GM19463 (cell line): ENCODE measurements at regions not wholly inside any gene's neighbourhood (a gene's known extent, or its start where the extent isn't known, plus 50 kb on each side); places are given as distances from the start of the nearest gene placed in this dataset.

ENCODE experiments used
- ATAC-seq: cut with Tn5 transposase; IDR thresholded peaks from one replicate; pipeline ENCODE4 v1.9.1; 2021; ENCODE audit warnings: mild to moderate bottlenecking, moderate library complexity; ENCODE audit not compliant: unreplicated experiment

DNA sequence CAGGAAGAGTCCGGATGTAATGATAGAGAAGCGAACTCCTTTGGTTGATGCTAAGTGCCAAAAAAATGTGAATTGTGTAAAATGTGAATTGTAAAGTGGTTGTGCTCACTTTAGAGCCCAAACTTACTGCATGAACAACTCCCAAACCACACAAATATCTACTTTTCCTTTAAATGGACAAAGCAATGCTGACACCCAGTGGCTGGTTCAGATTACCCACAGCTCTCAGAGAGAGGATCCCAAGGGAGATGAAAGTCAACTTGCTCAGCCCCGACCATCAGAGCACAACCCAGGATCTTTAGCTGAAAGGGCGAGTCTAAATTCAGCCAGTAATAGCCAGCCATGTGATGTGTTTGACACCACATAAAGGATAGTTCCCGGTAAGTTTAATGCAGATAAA lies 133.7 kb downstream of the NMUR2 start:
- peak; percentile 63 for ATAC-seq

DNA sequence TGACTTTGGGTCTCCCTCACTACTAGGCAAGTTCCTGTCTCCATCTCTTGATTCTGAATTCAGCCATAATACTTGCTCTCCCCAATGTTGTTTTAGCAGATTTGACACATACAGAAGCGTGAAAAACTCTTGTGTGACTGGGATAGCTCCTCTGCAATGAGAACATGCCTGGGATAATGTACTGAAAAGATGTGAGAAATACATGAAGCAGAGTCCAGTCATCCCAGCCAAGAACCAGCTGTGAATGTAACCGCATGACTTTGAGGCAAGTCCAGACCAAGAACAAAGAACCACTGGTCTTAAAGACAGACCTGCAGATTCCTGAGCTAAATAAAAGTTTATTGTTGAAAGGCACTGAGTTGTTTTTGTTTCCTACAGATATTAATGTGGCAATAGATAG lies 135.0 kb downstream of the NMUR2 start:
- ATAC-seq, result no peak

DNA sequence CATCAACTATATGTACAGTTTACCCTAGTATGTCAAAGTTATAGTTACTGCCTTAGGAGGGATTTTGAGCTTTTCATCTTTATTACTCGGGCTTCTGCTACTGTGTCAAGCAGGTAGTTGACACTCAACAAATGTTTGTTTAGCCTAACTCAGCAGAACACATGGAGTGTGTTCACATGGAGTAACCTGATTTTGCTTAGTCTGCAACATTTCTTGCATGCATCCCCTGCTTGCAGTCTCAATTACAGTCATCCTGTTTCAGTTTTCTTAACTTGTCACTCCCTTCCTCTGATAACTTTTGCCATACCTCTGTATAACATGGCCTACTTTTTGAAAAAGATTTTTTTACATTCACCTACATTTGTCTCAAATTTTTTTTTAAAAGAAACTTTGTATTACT lies 135.5 kb downstream of the NMUR2 start:
- ATAC-seq, result no peak

DNA sequence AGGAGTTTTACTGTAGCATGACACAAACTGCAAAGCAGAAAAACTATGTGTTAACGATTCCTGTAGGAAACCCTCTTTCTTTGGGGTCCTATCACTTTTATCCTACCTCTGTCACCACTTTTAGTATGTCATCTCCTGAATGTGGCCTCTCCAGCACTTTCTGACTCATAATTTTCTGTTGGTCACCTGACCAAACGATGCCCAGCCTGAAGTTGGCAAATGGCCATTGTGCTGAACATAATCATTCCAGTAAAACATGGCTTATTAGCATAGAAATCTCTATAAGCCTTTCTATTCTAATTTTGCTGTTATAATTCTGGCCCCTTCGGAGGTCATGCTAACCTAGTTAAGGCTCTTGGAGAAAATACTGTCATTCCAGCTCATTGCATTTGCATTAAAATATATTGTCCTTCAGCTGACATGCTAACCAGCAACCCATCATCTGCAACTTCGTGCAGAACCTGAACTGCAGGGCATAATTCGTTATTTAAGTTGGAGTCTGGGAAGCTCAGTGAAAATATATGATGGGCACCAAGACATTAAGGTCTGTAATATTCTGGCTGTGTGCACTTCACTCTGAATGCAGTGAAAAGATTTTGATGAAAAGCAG lies 140.3 kb downstream of the NMUR2 start:
- ATAC-seq, result no peak

DNA sequence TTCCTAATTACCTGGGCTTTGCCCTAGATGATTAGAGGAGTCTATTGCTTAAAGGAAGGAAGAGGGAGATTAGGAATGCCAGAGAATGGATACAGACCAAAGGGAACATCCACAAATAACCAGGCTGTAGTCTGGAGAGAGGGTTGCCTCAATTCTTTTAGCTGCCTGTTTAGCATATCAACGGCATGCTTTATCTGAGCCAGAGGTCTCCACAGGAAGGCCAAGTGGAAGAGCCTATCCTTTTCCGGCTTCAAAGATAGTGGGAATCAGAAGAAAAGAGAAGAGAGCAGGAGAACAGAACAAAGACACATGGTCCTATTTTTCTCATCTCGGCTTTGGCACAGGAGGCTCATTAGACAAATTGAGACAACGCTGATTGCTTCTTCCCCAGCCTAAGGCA lies 142.4 kb downstream of the NMUR2 start:
- no peak for ATAC-seq

DNA sequence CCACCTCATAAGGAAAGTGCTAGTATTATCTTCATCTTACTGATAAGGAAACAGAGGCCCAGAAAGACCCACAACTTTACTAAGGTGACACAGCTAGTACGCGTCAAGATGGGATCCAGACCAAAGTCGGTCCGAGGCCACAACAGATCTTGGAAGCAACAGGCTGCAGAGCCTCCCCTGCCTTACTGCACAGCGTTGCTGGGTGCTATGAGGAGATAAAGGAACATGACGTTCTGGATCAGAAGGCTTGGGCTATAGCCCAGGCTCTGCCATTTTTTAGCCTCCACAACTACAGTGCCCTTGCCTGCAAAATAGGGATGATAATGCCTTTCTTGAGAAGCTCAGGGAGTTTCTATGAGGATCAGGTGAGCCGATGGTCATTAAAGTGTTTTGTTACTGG lies 144.1 kb downstream of the NMUR2 start:
- no peak for ATAC-seq

DNA sequence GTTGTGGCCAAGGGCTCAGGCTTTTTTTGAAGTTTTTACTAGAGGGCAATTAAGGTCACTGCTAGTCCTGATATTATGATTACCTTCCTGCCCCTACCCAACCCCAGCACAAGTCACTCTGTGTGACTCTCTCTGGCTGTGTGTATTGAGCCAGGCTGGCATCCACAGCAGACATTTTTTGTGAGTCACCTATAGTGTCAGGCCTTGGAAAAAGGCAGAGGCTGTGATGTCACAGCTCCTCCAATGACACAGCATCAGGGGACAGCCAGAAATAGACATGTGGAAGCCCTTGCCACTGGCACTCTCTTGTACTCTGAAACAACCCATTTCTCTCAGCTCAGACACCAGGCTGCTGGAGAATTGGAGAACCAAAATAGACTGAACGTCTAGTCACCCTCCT lies 145.4 kb downstream of the NMUR2 start:
- peak; percentile 37 for ATAC-seq

DNA sequence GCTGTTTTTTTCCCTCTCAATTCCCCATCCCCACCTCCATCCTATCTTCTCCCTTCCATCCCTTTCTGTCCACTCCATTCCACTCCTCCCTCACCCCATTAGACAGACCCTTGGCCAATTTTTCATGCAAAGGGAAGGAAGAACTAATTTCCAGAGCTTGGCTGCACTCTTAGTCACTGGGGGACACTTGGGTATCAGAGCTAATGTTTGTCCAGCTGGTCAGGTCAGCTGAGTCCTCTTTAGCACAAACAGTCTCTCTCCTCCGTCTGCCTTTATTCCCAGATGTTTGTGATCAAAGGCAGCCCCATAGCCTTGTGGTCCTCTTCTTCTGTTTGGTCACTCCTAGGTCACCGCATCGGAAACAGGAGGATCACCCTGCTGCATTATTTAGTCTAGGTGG lies 148.5 kb downstream of the NMUR2 start:
- no peak for ATAC-seq

DNA sequence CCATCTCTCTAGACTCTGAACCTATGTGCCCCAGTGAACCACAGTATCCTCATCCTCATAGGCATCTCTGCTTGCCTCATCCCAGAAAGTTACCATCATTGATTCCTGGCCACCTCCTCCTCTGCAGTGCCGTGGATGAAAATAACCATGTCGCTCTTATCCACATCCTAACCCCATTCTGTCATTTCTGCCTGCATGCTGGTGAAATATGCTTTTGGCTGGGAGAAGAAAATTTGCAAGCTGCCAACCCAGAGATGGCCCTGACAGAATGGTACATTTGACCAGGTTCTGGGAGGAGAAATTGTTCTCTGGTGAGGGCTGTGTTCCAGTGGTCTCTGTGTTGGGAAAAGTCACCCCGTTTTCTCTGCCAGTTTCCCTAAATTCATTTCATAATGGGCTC lies 149.7 kb downstream of the NMUR2 start:
- no peak for ATAC-seq

DNA sequence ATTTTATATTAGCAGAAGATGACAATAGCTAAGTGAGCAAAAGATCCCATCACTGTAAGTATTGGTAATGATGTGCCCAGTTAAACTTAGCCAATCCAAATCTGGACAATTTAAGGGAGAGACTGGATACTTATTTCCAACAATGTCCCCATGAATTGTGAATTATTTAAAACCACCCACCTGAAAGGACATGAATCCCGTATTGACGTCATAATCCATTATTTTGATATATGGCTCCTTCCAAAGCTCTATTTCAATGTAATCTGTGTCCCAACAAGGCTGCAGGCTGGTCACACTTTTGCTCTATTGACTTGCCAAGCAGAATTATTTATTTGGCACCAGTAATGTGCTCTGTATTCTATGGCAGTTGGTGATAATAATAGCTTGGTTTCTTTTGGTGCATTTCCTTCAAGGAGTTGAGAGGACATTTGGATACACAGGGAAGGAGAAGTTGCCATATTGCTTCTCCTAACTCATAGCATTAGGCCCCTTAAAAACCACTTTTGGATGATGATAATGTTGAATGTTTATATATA lies 157.2 kb downstream of the NMUR2 start:
- ATAC-seq, result no peak

DNA sequence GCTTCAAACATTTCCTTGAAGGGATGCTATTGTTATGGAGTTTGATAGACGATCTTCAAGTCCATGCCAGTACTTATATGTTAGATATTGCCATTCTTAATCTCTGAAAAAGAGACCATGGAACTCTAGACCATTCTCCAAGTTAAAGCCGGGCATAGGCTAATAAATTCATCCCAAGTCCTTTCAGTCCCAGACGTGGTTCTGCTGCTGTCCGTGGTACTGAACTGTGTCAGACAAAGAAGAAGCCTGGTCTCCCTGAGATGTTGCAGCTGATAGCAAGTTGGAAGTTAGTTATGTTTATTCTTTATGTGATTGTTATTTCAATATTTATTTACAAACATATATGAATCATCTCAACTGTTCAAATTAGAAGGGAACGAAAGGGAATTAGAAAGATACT lies 158.7 kb downstream of the NMUR2 start:
- no peak for ATAC-seq

DNA sequence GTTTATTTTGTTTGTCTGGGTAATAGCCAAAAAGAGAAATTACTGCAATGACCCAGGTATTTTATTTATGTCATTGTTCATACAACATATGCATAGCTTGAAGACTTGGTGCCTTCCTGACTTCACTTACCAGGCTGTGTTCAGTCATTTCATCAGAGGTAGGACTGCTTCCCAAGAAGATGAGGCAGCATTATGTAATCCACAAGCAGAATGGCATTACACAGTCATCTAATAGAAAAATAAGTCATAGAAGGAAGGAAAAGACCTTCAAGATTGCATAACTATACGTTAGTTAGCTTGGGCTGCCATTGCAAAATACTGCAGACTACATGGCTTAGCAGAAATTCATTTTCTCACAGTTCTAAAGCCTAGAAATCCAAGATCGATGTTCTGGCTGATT lies 167.5 kb downstream of the NMUR2 start:
- ATAC-seq, result no peak

DNA sequence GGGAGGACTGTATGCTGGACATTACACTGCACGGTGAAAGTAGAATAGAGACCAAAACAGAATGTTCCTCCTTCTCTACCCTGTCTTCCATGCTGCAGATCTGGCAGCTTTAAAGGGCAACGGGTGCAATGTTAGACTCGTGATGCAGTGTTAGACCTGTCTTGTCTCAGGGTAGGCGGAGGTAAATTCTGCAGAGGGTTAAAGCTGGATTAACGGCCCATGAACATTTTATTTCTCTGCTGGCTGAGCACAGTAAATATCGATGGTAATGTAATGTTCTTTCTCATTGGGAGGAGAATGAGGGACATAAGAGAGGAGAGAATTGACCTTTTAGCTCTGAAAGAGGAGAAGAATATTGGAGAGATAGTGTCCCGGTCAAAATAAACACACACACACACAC lies 178.9 kb downstream of the NMUR2 start:
- ATAC-seq, result no peak

DNA sequence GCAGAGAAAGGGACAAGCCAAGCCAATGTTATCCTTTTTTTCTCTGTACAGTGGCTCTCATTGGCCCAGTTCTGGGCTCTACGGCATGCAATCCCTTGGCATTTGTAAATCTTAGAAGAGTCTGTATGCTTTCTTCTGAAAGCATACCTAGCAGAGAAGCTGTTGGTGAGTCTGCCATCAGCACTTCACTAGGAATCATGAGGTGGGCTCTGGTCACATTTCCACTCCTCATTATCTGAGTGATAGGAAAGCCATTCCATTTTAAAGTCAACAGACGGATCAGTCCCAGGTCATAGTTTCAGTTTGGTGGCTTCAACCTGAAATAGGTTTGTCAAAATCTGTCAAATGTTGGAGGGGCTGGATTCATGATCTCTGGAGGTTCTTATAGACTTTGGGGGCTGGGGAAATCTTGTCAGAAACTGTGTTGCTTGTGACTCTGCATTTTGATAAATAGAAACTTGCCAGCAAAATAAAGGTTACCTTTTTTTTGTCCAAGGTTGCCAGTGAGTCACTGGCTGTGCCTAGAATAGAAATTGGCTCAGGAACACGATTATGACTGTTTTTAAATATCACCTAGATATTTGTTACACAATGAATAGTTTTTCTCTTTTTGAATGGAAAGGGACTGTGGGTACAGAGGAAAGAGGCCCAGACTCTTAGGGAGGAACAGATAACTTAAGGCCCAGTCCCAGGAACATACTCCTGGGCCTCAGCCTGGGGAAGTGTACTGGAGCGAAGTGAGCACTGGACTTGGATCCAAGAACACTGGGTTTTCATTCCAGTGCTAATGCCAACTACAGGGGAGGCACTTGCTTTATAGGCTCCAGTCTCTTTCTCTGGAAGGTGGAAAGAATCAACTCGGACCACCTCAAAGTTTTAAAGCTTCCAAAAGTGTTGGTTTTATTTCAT lies 183.1 kb downstream of the NMUR2 start:
- ATAC-seq, result no peak

DNA sequence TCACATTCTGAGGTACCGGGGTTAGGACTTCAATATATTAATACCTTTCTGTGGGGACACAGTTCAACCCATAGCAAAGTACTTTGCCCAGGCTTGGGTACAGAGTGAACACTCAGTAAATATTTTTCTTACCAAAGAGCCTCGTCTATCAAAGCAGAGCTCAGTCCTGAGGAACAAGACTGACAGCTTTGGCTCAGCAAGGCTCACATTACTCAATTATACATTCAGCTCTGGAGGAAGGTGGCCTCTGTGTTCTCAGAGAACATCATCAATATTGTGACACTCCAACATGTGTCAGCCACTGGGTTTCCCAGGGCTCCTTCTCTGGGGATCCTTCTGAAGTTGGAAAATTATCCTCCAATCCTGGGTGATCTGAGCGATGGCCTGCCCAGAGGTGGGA lies 186.4 kb downstream of the NMUR2 start:
- ATAC-seq, result no peak

DNA sequence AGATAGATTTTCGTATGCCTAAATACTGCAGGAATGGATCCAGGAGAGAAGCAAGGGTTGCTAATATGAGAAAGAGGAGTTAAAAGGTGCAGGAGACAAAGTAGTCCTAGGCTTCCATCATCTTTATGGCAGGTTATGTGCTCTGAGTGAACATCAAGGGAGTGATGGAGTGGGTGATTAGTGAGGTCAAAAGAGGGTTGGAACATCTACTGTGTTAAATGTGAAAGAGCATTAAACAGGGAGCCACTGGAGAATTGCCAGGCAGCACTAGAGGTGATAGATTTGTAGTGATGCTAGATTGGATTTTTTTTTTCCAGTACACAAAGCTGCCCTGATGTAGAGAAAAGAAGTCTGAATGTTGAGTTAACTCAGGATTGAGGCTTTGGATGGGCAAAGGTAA lies 199.3 kb downstream of the NMUR2 start:
- no peak for ATAC-seq

DNA sequence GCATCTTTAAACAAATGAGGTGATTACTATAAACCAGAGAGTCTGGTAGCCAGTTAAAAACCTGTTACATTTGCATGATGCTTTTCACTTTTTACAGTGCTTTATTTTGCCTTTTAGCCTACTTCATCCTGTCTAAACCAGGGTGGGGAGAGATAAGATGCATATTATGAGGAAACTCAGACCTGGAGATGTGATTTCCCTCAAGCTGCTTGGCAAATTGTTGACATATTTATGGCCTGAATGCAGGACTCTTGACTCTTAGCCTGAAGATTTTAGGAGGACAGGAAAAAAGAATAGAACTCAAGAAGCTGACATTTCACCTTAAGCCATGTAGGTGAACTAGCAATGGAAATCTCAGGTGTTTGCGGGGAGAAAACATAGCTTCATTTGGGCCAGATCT lies 202.8 kb downstream of the NMUR2 start:
- no peak for ATAC-seq

DNA sequence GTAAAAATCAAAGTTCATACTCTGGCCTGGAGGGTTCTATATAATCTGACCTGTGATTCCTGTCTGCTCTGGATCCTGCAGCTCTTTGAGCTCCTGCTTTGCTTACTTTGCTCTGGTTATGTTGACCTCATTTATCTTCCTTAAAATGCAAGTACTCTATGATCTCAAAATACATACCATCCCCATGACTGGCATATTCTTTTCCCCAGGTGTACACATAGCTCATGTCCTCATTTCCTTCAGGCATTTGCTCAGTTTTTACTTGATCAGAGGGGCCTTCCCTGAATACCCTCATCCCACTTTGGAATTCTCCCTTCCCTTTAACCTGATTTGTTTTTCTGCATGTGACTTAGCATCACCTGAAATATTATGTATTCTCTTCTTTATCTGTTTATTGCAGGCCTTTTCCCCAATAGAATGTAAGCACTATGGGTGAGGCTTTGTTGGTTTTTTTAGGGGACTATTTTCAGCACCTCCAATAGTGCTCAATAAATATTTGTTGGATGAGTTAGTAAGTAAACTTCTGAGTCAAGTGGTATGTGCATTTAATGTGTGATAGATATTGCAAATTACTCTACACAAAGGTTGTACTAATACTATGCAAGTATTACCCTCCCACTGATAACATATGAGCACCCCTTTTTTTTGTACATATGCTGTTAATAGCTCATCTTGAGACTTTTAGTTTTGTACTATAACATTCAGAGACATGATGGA lies 211.5 kb downstream of the NMUR2 start:
- no peak for ATAC-seq

DNA sequence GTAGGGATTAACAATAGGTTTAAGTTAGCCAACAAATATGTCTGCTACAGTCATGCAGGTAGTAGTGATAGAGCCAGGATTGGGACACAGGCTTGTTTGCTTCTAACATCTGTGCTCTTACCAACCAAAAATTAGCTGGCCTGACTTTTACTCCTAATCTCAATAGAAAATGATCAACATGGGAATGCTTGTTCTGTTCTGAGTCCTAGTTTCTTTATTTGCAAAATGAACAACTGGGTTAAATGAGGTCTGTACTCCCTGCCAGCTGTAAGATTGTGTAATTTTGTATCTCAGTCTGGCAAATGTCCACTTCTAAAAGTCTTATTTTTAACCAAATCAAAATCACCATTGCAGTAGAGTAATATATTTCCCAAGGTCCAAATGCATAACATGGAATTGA lies 216.8 kb downstream of the NMUR2 start:
- ATAC-seq, result no peak

DNA sequence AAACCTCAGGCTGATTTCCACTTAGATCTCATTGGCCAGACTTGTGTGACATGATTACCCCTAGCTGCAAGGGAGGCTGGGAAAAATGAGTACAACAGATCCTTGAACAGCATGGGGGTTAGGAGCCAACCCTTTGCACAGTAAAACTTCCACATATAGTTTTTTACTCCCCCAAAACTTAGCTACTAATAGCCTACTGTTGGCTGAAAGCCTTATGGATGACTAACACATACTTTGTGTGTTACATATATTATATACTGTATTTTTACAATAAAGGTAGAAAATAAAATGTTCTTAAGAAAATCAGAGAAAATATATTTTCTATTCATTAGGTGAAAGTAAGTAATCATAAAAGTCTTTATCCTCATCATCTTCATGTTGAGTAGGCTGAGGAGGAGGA lies 217.4 kb downstream of the NMUR2 start:
- no peak for ATAC-seq

DNA sequence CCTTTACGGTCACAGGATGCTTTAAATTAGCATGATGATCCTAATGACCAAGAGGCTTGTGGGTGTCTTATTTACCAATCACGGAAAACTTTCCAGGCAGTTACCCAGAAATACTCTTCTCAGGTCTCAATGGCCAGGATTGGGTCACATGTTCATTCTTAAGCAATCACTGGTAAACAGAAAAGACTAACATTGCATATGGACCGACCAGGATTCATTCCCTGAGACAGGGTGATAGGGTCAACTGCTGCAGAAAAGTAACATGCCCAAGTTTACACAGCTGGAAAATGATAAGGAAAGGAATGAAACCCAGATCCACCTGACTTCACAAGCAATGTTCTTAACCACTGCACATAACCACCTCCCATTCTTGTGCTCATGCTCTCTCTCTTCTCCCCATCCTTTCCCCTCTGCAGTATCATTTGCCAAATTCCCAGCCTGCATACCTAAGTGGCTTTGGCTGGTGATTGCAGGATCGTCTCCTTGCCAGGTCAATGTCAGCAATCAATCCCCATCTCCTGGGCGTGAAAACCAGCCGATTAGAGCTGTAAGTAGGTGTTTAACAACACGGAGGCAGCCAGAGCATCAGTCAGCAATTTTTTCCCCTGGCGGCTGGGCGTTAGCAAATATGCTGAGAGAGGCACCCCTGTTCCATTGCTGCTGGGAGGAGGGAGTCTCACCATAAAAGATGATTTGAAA lies 219.4 kb downstream of the NMUR2 start:
- no peak for ATAC-seq
